ENCODE measurements at regions not wholly inside any gene's neighbourhood (a gene's known extent, or its start where the extent isn't known, plus 50 kb on each side); places are given as distances from the start of the nearest gene placed in this dataset.

DNA sequence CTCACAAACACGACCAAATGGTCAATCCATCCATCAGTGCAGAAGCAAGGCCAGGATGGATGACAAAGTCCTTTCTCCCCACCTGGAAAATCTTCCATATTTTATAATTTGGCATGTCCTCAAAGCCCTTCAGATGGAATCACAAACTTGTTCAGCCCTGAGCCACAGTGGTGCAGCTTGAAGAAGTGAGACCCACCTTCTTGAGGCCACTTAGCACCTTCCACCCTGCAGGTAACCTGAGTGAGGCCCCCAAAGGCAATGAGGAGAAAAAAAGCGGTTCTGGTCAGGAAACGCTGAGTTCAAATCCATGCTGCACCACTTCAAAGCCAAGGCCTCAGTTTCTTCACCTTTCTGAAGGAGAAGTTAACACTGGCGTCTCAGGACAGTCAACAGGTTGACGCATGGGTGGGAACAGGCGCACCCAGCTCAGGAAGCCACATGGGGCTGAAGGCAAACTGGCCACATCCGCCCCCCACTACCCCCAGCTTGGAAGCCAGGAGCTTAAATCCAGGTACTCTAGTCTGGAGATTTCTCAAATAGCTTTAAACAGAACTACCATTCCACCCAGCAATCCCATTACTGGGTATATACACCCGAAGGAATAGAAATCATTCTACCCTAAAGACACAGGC, 320.4 kb downstream of the BCL11B start:
- Histone ChIP-seq H3K27ac (no peak overlapping the region), H3K4me1 (peaks cover 7 to 13% of the 10 kb centered on the region in 2 donors), H3K36me3 (no peaks in the 10 kb centered on the region), H3K9me3 (no peaks in the 10 kb centered on the region), H3K27me3 (no peaks in the 10 kb centered on the region), H3K4me3 (replicated peaks in 1 of 3) (no peak overlapping the region)
- WGBS, 2 donors, result 92 to 95% methylated on average over 8 of the region's 8 CpGs
- DNase-seq, result no peak
- TF ChIP-seq POLR2A (IDR thresholded peaks at IDR 0.05), result no peak
- TF ChIP-seq, protein P1, sequence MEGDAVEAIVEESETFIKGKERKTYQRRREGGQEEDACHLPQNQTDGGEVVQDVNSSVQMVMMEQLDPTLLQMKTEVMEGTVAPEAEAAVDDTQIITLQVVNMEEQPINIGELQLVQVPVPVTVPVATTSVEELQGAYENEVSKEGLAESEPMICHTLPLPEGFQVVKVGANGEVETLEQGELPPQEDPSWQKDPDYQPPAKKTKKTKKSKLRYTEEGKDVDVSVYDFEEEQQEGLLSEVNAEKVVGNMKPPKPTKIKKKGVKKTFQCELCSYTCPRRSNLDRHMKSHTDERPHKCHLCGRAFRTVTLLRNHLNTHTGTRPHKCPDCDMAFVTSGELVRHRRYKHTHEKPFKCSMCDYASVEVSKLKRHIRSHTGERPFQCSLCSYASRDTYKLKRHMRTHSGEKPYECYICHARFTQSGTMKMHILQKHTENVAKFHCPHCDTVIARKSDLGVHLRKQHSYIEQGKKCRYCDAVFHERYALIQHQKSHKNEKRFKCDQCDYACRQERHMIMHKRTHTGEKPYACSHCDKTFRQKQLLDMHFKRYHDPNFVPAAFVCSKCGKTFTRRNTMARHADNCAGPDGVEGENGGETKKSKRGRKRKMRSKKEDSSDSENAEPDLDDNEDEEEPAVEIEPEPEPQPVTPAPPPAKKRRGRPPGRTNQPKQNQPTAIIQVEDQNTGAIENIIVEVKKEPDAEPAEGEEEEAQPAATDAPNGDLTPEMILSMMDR (IDR thresholded peaks at IDR 0.05), result no peak
- intact Hi-C loops (cut with DNase I), result no loop called here

DNA sequence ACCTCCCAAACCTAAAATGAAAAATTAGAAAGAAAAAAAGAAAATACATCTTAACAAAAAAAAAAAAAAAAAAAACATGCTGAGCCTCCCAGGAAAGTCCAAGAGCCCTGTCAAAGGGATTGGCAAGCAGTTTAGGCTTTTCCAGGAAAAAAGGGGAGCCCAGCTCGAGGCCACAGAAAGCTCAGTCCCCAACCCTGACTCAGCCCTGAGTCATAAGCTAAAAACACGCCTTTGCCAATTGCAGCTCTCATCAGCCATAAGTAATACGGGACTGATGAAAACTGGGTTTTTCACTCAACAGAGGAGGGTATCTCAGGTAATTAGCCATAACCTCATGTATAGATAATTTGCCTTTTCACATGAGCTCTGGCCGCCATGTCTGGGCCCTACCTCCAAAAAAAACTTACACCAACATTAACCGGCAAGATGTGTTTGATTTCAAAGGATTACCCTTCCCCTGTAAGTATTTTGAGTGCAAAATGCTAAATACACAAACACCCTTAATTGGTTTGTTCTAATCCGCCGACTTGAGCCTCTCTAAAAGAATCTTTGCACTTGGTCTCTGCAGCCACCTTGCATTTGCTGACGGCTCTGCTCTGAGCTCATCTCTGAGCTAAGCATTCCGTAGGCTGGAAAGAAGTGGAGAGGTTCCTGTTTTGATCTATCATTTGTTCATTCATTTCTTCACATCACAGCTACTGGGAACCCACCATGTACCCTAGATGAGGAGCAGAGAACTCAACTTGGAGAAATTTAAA, 319.2 kb downstream of the BCL11B start:
- no peaks in the 10 kb centered on the region for H3K9me3 ChIP-seq
- no peak overlapping the region for H3K4me3 ChIP-seq (replicated peaks in 1 of 3)
- no peaks in the 10 kb centered on the region for H3K27me3 ChIP-seq
- TF ChIP-seq POLR2A (IDR thresholded peaks at IDR 0.05), result no peak
- TF ChIP-seq, protein P1 (IDR thresholded peaks at IDR 0.05), result no peak
- H3K27ac ChIP-seq, result no peak overlapping the region
- intact Hi-C loops (cut with DNase I), result no loop called here
- H3K36me3 ChIP-seq, result no peaks in the 10 kb centered on the region
- 71 to 79% methylated on average over 9 of the region's 9 CpGs for WGBS, 2 donors
- no peak for DNase-seq
- H3K4me1 ChIP-seq, result peaks cover 0 to 2% of the 10 kb centered on the region in 2 donors

DNA sequence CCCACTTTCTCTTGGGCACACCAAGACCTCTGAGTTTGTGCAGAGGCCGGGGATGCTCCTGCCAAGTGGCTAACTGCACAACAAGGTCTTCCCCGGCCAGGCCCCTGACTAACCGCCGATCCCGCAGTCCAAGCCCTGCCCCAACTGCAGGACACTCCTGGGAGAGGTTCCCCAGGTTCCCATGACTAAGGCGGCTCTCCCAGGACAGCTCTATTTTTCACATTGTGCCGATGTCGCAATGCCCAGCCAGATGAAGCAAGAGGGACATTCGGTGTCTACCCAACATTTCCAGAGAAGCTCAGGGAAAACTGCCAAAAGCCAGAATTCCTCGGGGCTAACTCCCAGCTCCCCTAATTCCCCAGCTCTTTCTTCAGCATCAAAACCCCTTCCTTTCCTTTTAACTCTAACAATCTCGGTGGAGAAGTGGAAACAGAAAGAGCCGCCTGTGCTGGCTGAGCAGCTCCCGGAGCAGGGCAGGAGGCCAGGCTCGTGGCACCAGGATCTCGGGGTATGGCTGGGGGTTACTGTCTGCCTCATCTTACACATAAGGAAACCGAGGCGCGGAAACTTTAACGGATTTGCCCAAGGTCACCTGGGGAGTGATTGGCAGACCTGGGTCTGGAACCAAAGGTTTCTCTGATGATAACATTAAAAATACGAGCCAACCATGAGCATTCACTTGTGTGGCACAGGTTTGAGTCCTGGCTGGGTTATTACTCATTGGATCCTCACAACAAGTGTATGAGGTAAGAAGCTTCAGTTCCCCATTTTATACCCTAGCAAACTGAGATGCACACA, 318.2 kb downstream of the BCL11B start:
- intact Hi-C loops (cut with DNase I), result no loop called here
- H3K27ac ChIP-seq, result no peak overlapping the region
- WGBS, 2 donors, result 78 to 83% methylated on average over 20 of the region's 20 CpGs
- H3K4me3 ChIP-seq (replicated peaks in 1 of 3), result no peak overlapping the region
- no peaks in the 10 kb centered on the region for H3K27me3 ChIP-seq
- H3K4me1 ChIP-seq, result no peaks in the 10 kb centered on the region
- no peaks in the 10 kb centered on the region for H3K36me3 ChIP-seq
- TF ChIP-seq, protein P1 (IDR thresholded peaks at IDR 0.05), result no peak
- no peak for TF ChIP-seq POLR2A (IDR thresholded peaks at IDR 0.05)
- no peaks in the 10 kb centered on the region for H3K9me3 ChIP-seq
- DNase-seq, result peak; percentile 23 to 34

DNA sequence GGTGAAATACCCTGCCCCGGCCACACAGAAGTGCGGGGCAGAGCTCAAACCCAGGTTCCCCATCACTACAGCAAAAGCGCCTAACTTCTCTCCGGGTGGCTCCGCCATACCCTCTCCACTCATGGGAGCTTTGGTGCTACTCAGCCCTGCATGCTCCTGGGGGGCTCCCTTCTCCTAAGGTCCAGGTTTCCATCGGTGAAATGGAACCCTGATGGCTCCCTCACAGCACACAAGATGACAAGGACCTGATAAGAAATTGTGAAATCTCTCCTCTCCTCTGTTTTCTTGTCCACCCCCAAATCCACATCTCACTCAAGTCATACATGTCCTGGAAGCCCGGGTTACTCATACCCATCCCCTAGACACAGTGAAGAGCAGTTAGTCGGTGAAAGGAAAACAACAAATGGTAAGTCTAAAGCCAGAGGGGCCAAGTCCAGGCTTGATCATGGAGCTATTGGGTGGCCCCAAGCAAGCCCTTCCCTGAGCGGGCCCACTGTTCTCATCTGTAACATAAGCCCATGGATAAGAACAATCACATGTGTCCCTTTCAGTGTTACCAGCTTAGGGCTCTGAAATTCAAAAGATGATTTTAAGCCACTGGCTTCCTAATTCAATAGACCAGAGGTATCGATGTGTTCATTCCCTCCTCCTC, 317.5 kb downstream of the BCL11B start:
- no peaks in the 10 kb centered on the region for H3K9me3 ChIP-seq
- no peak overlapping the region for H3K4me3 ChIP-seq (replicated peaks in 1 of 3)
- no peaks in the 10 kb centered on the region for H3K36me3 ChIP-seq
- 93 to 96% methylated on average over 10 of the region's 10 CpGs for WGBS, 2 donors
- H3K27ac ChIP-seq, result peak overlapping the region in 1 of 3 donors; percentile 6
- no peaks in the 10 kb centered on the region for H3K4me1 ChIP-seq
- no peak for DNase-seq
- no peak for TF ChIP-seq POLR2A (IDR thresholded peaks at IDR 0.05)
- TF ChIP-seq, protein P1 (IDR thresholded peaks at IDR 0.05), result no peak
- intact Hi-C loops (cut with DNase I), result no loop called here
- H3K27me3 ChIP-seq, result no peaks in the 10 kb centered on the region
